ENCODE measurements at regions not wholly inside any gene's neighbourhood (a gene's known extent, or its start where the extent isn't known, plus 50 kb on each side); places are given as distances from the start of the nearest gene placed in this dataset.

DNA sequence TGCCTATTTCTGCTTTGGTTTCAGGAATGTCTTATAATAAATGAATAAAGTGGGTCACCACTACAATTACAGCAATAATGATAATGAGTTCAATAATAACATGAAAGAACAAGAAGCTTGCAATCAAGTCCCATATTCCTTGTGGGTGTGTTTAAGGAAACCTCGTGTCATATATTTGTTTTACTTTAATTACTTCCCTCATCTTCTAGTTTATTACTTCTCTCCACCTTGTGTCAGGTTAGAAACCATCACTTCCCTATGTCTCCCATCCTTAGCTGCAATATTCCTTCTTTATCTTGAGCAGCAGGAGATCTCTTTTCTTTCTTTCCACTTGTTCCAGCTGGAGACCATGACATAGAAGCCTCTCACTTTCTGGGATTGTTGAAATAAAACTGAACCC is 384.0 kb upstream of the TMEM132C start:
- Histone ChIP-seq H2AFZ (ENCODE audit: control insufficient read depth, low read depth, low read length) (no peak overlapping the region), H3K9me3 (replicated peaks; ENCODE audit: control insufficient read depth, insufficient read depth, low read length) (no peaks in the 10 kb centered on the region; the same call in 2 of the 3 replicates), H3K79me2 (ENCODE audit: control insufficient read depth, insufficient read depth, low read length) (no peaks in the 10 kb centered on the region), H4K20me1 (ENCODE audit: control insufficient read depth, insufficient read depth) (no peaks in the 10 kb centered on the region), H3K4me2 (ENCODE audit: control insufficient read depth, insufficient read depth) (no peak overlapping the region), H3K27me3 (replicated peaks in 1 of 2; ENCODE audit: control insufficient read depth in 2 of 2, insufficient read depth in 2 of 2, low read length in 1 of 2) (no peaks in the 10 kb centered on the region), H3K27ac (ENCODE audit: control insufficient read depth, insufficient read depth) (no peak overlapping the region), H3K9ac (ENCODE audit: control insufficient read depth, insufficient read depth, low read length) (no peak overlapping the region), H3K4me3 (no peak overlapping the region), H3K4me1 (ENCODE audit: control insufficient read depth, insufficient read depth, low read length) (no peaks in the 10 kb centered on the region), H3K36me3 (ENCODE audit: control insufficient read depth in 2 of 2, insufficient read depth in 2 of 2, low read length in 1 of 2) (no peaks in the 10 kb centered on the region)
- ChIA-PET RAD21 (ENCODE audit: unreplicated experiment) (no interaction called here), POLR2A (no interaction called here), SMC1A (ENCODE audit: uncharacterized antibody, unreplicated experiment) (interaction anchor here (0.9 kb wide), 1 partner anchor 10 kb away, joined by 3 read pairs; no protein-coding TSS in a partner anchor), CTCF (no interaction called here)
- FAIRE-seq (no peak), DNase-seq (ENCODE audit: low read depth, low spot score) (no peak), ATAC-seq (no peak)
- intact Hi-C loops (cut with micrococcal nuclease; ENCODE audit: unreplicated experiment), result no loop called here
- 0% methylated on average over 1 of the region's 1 CpG for WGBS (ENCODE audit: insufficient coverage, insufficient replicate concordance, low lambda C conversion rate, missing lambda C conversion rate)
- BruUV-seq (replicated peaks), result no TSS peak
- in situ Hi-C loops (cut with MboI), result no loop called here
- TF ChIP-seq, protein P1, sequence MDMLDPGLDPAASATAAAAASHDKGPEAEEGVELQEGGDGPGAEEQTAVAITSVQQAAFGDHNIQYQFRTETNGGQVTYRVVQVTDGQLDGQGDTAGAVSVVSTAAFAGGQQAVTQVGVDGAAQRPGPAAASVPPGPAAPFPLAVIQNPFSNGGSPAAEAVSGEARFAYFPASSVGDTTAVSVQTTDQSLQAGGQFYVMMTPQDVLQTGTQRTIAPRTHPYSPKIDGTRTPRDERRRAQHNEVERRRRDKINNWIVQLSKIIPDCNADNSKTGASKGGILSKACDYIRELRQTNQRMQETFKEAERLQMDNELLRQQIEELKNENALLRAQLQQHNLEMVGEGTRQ (IDR thresholded peaks at IDR 0.05; ENCODE audit: borderline replicate concordance, low read depth, low read length), result no peak
- TF ChIP-seq NFYB (IDR thresholded peaks at IDR 0.05; ENCODE audit: insufficient read depth, low read depth, low read length) (no peak), ZBTB11 (CRISPR knock-in tag; IDR thresholded peaks at IDR 0.05) (no peak), RFX5 (IDR thresholded peaks at IDR 0.05; ENCODE audit: low read depth, low read length) (no peak), ASH2L (IDR thresholded peaks at IDR 0.05; ENCODE audit: borderline replicate concordance, low read depth) (no peak), ETV6 (conservative IDR thresholded peaks at IDR 0.05 in 1 of 2, IDR thresholded peaks at IDR 0.05 in 1 of 2; ENCODE audit: borderline replicate concordance in 1 of 2, low read depth in 1 of 2) (no peak), BCL11A (IDR thresholded peaks at IDR 0.05; ENCODE audit: low read depth, low read length) (no peak), SREBF2 (IDR thresholded peaks at IDR 0.05; ENCODE audit: low read length) (no peak), ZBED1 (IDR thresholded peaks at IDR 0.05; ENCODE audit: borderline replicate concordance) (no peak), MXI1 (IDR thresholded peaks at IDR 0.05; ENCODE audit: low read depth, low read length) (no peak), EGR1 (IDR thresholded peaks at IDR 0.05; ENCODE audit: borderline replicate concordance in 1 of 2, low read depth in 2 of 2, low read length in 2 of 2) (no peak)
- TF ChIP-seq, protein P2, sequence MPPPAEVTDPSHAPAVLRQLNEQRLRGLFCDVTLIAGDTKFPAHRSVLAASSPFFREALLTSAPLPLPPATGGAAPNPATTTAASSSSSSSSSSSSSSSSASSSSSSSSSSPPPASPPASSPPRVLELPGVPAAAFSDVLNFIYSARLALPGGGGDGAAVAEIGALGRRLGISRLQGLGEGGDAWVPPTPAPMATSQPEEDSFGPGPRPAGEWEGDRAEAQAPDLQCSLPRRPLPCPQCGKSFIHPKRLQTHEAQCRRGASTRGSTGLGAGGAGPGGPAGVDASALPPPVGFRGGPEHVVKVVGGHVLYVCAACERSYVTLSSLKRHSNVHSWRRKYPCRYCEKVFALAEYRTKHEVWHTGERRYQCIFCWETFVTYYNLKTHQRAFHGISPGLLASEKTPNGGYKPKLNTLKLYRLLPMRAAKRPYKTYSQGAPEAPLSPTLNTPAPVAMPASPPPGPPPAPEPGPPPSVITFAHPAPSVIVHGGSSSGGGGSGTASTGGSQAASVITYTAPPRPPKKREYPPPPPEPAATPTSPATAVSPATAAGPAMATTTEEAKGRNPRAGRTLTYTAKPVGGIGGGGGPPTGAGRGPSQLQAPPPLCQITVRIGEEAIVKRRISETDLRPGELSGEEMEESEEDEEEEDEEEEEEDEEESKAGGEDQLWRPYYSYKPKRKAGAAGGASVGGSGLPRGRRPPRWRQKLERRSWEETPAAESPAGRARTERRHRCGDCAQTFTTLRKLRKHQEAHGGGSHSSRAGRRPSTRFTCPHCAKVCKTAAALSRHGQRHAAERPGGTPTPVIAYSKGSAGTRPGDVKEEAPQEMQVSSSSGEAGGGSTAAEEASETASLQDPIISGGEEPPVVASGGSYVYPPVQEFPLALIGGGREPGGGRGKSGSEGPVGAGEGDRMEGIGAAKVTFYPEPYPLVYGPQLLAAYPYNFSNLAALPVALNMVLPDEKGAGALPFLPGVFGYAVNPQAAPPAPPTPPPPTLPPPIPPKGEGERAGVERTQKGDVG (CRISPR knock-in tag; IDR thresholded peaks at IDR 0.05), result no peak
- TF ChIP-seq, protein P3, sequence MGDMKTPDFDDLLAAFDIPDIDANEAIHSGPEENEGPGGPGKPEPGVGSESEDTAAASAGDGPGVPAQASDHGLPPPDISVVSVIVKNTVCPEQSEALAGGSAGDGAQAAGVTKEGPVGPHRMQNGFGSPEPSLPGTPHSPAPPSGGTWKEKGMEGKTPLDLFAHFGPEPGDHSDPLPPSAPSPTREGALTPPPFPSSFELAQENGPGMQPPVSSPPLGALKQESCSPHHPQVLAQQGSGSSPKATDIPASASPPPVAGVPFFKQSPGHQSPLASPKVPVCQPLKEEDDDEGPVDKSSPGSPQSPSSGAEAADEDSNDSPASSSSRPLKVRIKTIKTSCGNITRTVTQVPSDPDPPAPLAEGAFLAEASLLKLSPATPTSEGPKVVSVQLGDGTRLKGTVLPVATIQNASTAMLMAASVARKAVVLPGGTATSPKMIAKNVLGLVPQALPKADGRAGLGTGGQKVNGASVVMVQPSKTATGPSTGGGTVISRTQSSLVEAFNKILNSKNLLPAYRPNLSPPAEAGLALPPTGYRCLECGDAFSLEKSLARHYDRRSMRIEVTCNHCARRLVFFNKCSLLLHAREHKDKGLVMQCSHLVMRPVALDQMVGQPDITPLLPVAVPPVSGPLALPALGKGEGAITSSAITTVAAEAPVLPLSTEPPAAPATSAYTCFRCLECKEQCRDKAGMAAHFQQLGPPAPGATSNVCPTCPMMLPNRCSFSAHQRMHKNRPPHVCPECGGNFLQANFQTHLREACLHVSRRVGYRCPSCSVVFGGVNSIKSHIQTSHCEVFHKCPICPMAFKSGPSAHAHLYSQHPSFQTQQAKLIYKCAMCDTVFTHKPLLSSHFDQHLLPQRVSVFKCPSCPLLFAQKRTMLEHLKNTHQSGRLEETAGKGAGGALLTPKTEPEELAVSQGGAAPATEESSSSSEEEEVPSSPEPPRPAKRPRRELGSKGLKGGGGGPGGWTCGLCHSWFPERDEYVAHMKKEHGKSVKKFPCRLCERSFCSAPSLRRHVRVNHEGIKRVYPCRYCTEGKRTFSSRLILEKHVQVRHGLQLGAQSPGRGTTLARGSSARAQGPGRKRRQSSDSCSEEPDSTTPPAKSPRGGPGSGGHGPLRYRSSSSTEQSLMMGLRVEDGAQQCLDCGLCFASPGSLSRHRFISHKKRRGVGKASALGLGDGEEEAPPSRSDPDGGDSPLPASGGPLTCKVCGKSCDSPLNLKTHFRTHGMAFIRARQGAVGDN (IDR thresholded peaks at IDR 0.05), result no peak
